ENCODE measurements at regions not wholly inside any gene's neighbourhood (a gene's known extent, or its start where the extent isn't known, plus 50 kb on each side); places are given as distances from the start of the nearest gene placed in this dataset.

DNA sequence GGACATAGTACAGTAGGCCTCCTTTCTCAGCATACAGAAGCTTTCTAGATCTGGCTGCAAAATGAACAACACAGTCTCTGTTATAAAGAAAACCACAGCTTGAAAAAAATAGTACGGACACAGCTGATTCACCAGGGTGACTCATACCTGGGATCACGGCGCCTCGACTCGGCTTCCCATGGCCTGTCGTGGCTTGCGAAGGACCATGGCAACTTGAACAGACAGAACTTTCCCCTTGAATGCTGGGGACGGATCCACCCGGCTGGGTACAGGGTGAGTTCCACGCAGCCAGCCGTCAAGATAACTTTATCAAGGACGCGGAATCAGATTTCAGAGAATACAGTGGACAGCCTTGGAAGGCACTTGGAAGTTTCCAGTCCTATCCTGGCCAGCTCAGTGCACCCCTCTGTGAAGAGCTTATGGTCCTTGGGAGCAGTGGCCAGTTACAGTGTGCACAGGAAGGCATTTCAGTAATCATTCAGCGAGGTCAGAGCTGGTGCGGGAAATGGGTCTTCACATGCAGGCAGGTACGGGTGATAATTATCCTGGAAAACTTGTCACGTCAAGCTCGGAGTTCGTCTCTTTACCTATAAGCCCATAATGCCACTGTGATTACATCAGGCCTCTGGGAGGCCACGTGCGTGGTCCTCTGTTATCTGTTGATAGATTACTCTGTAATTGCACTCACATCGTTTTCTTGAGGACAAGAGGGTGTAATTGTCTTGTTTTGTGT lies 57.9 kb upstream of the MAF start:
- WGBS, 3 donors: 71 to 82% (median 81%) methylated on average over 22 of the region's 22 CpGs
- Histone ChIP-seq H3K36me3 (ENCODE audit: control insufficient read depth in 3 of 3, insufficient read depth in 2 of 3, low read depth in 1 of 3, low read length in 3 of 3) (no peaks in the 10 kb centered on the region), H3K9me3 (ENCODE audit: control insufficient read depth in 2 of 2, insufficient read depth in 1 of 2, low read depth in 1 of 2, low read length in 1 of 2) (peaks cover 0 to 28% of the 10 kb centered on the region in 2 donors), H3K4me3 (ENCODE audit: low read depth in 1 of 3, low read length in 3 of 3) (no peak overlapping the region), H3K27me3 (ENCODE audit: control insufficient read depth in 3 of 3, insufficient read depth in 3 of 3, low read length in 3 of 3) (no peaks in the 10 kb centered on the region), H3K4me1 (ENCODE audit: control insufficient read depth in 3 of 3, insufficient read depth in 2 of 3, low read depth in 1 of 3, low read length in 2 of 3) (peaks cover 0 to 26% (median under 1%) of the 10 kb centered on the region in 3 donors), H3K27ac (ENCODE audit: low read depth in 1 of 3, low read length in 2 of 3) (peak overlapping the region in 1 of 3 donors; percentile 73)
- no peak for FAIRE-seq
- DNase-seq: peak in 1 of 2 donors; percentile 63

DNA sequence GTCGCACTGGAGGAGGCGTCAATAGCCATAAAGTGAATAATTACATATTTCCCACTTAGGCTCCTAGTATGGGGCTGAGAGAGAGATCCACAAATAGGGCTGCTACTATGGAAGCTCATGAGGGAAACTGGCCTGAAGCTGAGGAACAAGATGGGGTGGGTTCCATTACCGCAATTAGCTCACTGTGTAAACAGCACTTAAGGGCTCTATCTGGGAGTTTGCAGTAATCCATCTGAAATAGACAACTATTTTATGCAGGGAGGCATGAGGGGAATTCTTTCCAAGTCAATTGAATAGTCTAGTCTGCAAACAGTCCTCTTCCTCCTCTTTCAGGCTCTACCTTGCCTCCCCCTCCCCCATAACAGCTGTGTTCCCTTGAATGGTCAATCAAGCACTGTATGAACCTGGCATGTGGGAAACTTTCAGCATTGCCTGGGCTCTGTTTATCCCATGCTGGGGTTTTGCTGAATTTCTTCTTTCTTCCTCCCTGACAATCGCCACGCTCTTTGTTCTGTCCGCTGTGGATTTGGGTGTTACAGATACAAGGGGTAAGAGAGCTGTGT lies 56.1 kb upstream of the MAF start:
- WGBS, 3 donors: 83 to 89% (median 88%) methylated on average over 6 of the region's 6 CpGs
- Histone ChIP-seq H3K4me3 (ENCODE audit: low read depth in 1 of 3, low read length in 3 of 3) (no peak overlapping the region), H3K27me3 (ENCODE audit: control insufficient read depth in 3 of 3, insufficient read depth in 3 of 3, low read length in 3 of 3) (no peaks in the 10 kb centered on the region), H3K27ac (ENCODE audit: low read depth in 1 of 3, low read length in 2 of 3) (no peak overlapping the region), H3K36me3 (ENCODE audit: control insufficient read depth in 3 of 3, insufficient read depth in 2 of 3, low read depth in 1 of 3, low read length in 3 of 3) (no peaks in the 10 kb centered on the region), H3K4me1 (ENCODE audit: control insufficient read depth in 3 of 3, insufficient read depth in 2 of 3, low read depth in 1 of 3, low read length in 2 of 3) (peaks cover 0 to 35% (median 3%) of the 10 kb centered on the region in 3 donors), H3K9me3 (ENCODE audit: control insufficient read depth in 2 of 2, insufficient read depth in 1 of 2, low read depth in 1 of 2, low read length in 1 of 2) (peaks cover 0 to 18% of the 10 kb centered on the region in 2 donors)
- FAIRE-seq (no peak), DNase-seq (peak in 1 of 2 donors; percentile 52)

DNA sequence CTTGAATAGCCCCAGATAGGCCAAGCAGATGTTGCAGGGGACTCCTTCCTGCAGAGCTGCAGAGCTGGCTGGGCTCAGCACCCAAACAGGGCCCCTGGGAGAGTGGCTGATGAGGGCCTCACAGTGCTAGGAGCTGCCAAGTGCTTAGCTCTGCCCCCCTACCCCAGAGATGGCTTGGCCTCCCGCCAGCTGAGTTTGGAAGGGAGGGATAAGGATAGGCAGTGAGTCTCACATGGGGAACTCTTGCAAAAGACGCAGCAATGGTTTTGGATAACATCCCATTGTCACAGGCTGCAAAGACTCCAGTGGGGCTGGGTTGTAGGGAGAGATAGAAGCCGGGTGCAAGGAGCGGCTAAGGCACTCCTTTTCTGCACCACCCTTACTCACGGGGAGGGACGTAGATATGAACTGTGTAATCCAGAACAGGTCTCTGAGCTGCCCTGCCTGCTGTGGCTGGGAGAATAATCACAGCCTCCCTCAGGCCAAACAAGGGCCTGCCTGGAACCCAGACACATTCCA lies 52.9 kb upstream of the MAF start:
- H3K4me1 ChIP-seq (ENCODE audit: control insufficient read depth in 3 of 3, insufficient read depth in 2 of 3, low read depth in 1 of 3, low read length in 2 of 3): peaks cover 0 to 30% (median 3%) of the 10 kb centered on the region in 3 donors
- H3K36me3 ChIP-seq (ENCODE audit: control insufficient read depth in 3 of 3, insufficient read depth in 2 of 3, low read depth in 1 of 3, low read length in 3 of 3): no peaks in the 10 kb centered on the region
- 22 to 41% (median 38%) methylated on average over 6 of the region's 6 CpGs for WGBS, 3 donors
- H3K9me3 ChIP-seq (ENCODE audit: control insufficient read depth in 2 of 2, insufficient read depth in 1 of 2, low read depth in 1 of 2, low read length in 1 of 2): peaks cover 0 to 5% of the 10 kb centered on the region in 2 donors
- H3K4me3 ChIP-seq (ENCODE audit: low read depth in 1 of 3, low read length in 3 of 3): no peak overlapping the region
- peak overlapping the region in 1 of 3 donors; percentile 53 for H3K27ac ChIP-seq (ENCODE audit: low read depth in 1 of 3, low read length in 2 of 3)
- no peaks in the 10 kb centered on the region for H3K27me3 ChIP-seq (ENCODE audit: control insufficient read depth in 3 of 3, insufficient read depth in 3 of 3, low read length in 3 of 3)
- DNase-seq (peak; percentile 59 to 68), FAIRE-seq (no peak)

DNA sequence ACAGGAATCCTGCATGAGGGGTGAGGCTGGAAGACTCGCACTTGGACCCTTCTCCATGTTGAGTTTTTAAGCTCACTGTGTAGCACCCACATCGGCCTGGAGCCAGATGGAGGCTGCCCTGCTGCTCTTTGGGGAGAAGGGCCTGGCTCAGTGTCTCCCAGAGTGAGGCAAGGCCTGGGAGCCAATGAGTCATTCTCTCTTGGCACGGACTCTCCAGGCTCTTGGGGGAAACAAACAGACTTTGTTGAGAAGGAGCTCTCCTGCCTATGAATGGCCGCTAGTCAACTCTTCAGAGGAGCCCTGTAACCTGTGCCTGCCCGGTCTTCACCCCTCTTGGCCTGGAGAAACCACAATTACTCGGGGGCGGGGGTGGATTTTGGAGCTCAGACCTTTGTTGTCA lies 50.8 kb upstream of the MAF start:
- H3K9me3 ChIP-seq (ENCODE audit: control insufficient read depth in 2 of 2, insufficient read depth in 1 of 2, low read depth in 1 of 2, low read length in 1 of 2): no peaks in the 10 kb centered on the region
- DNase-seq (peak in 1 of 2 donors; percentile 20), FAIRE-seq (no peak)
- WGBS, 3 donors: 59 to 74% (median 65%) methylated on average over 7 of the region's 7 CpGs
- peaks cover 0 to 17% (median 3%) of the 10 kb centered on the region in 3 donors for H3K4me1 ChIP-seq (ENCODE audit: control insufficient read depth in 3 of 3, insufficient read depth in 2 of 3, low read depth in 1 of 3, low read length in 2 of 3)
- H3K27ac ChIP-seq (ENCODE audit: low read depth in 1 of 3, low read length in 2 of 3): no peak overlapping the region
- no peaks in the 10 kb centered on the region for H3K27me3 ChIP-seq (ENCODE audit: control insufficient read depth in 3 of 3, insufficient read depth in 3 of 3, low read length in 3 of 3)
- H3K4me3 ChIP-seq (ENCODE audit: low read depth in 1 of 3, low read length in 3 of 3): no peak overlapping the region
- H3K36me3 ChIP-seq (ENCODE audit: control insufficient read depth in 3 of 3, insufficient read depth in 2 of 3, low read depth in 1 of 3, low read length in 3 of 3): no peaks in the 10 kb centered on the region

Measured in small intestine (tissue), 7 donors.